ENCODE measurements at regions not wholly inside any gene's neighbourhood (a gene's known extent, or its start where the extent isn't known, plus 50 kb on each side); places are given as distances from the start of the nearest gene placed in this dataset.

- no peak for TF ChIP-seq POLR2AphosphoS5 (IDR thresholded peaks at IDR 0.05; ENCODE audit: low read depth, low read length)
- TF ChIP-seq PRDM10 (CRISPR knock-in tag; IDR thresholded peaks at IDR 0.05; ENCODE audit: low read depth): no peak
- TF ChIP-seq MAX (IDR thresholded peaks at IDR 0.05): no peak
- TF ChIP-seq ZNF572 (CRISPR knock-in tag; IDR thresholded peaks at IDR 0.05): no peak
- no peak for TF ChIP-seq ZNF18 (CRISPR knock-in tag; IDR thresholded peaks at IDR 0.05; ENCODE audit: insufficient replicate concordance)
- no peak for TF ChIP-seq ZKSCAN1 (IDR thresholded peaks at IDR 0.05; ENCODE audit: low read length)
- no peak for TF ChIP-seq ZFP37 (CRISPR knock-in tag; IDR thresholded peaks at IDR 0.05; ENCODE audit: borderline replicate concordance)
- no peak for TF ChIP-seq ZBTB44 (CRISPR knock-in tag; IDR thresholded peaks at IDR 0.05)
- no peak for TF ChIP-seq THAP7 (CRISPR knock-in tag; IDR thresholded peaks at IDR 0.05)
- TF ChIP-seq CTCF (CRISPR knock-in tag; IDR thresholded peaks at IDR 0.05): no peak
- no peak for TF ChIP-seq MYC (CRISPR knock-in tag; IDR thresholded peaks at IDR 0.05; ENCODE audit: borderline replicate concordance)
Observed at GRCh38 chr4:64000241-64000640, 409.0 kb downstream of the TECRL start.

Measured in HepG2 (cell line).